ENCODE measurements at regions not wholly inside any gene's neighbourhood (a gene's known extent, or its start where the extent isn't known, plus 50 kb on each side); places are given as distances from the start of the nearest gene placed in this dataset.

GRCh38 chrX:140292188-140292587, 212.7 kb downstream of the SOX3 start:
- ChIA-PET CTCF (no interaction called here), POLR2A (no interaction called here)
- Histone ChIP-seq H3K9me3 (replicated peaks; ENCODE audit: control insufficient read depth, insufficient read depth, low read length) (no peaks in the 10 kb centered on the region), H3K27ac (ENCODE audit: insufficient read depth, low read depth, low read length) (no peak overlapping the region), H3K36me3 (ENCODE audit: control insufficient read depth in 2 of 2, extremely low read depth in 1 of 2, insufficient read depth in 2 of 2, low read length in 2 of 2) (no peaks in the 10 kb centered on the region), H3K79me2 (ENCODE audit: control insufficient read depth, insufficient read depth, low read length) (no peaks in the 10 kb centered on the region), H3K4me1 (ENCODE audit: control insufficient read depth, extremely low read depth, insufficient read depth, low read length) (no peaks in the 10 kb centered on the region), H2AFZ (ENCODE audit: low read depth, low read length) (no peak overlapping the region), H3K9me1 (replicated peaks; ENCODE audit: control insufficient read depth, extremely low read depth, insufficient read depth, low read length) (no peaks in the 10 kb centered on the region), H3K4me2 (ENCODE audit: insufficient read depth, low read length) (no peak overlapping the region), H3K27me3 (ENCODE audit: control insufficient read depth in 2 of 2, insufficient read depth in 2 of 2, low read length in 2 of 2) (no peaks in the 10 kb centered on the region), H3K4me3 (replicated peaks in 1 of 3; ENCODE audit: insufficient read depth in 1 of 3, low read depth in 1 of 3, low read length in 3 of 3) (no peak overlapping the region), H3K9ac (replicated peaks; ENCODE audit: extremely low read depth, insufficient read depth, low read length) (no peak overlapping the region), H4K20me1 (replicated peaks; ENCODE audit: control insufficient read depth, extremely low read depth, insufficient read depth, low read length) (no peaks in the 10 kb centered on the region)
- BruUV-seq (replicated peaks), result no TSS peak
- dilution Hi-C loops (cut with MboI; ENCODE audit: extremely low pct_ligation_motif_present, low sequenced_read_pairs) (no loop called here), intact Hi-C loops (cut with micrococcal nuclease) (no loop called here)
- DNase-seq (ENCODE audit: low read depth, low spot score), result no peak
- FAIRE-seq, result no peak
- no peak for TF ChIP-seq FOS (IDR thresholded peaks at IDR 0.05; ENCODE audit: borderline replicate concordance, insufficient read depth, low read length)
- TF ChIP-seq MAX (IDR thresholded peaks at IDR 0.05; ENCODE audit: insufficient read depth, insufficient read length), result no peak
- no peak for TF ChIP-seq MYC (IDR thresholded peaks at IDR 0.05; ENCODE audit: low read depth, low read length)
- no peak for TF ChIP-seq POLR2AphosphoS5 (IDR thresholded peaks at IDR 0.05; ENCODE audit: insufficient read depth, low read depth, low read length)
- no peak for TF ChIP-seq POLR2A (IDR thresholded peaks at IDR 0.05; ENCODE audit: low read depth, low read length)
- TF ChIP-seq GATA2 (IDR thresholded peaks at IDR 0.05; ENCODE audit: insufficient read depth, insufficient read length, low read depth, low read length), result no peak
- TF ChIP-seq EZH2 (IDR thresholded peaks at IDR 0.05; ENCODE audit: borderline replicate concordance, low read depth, low read length, severe bottlenecking), result no peak
- TF ChIP-seq, protein P1, sequence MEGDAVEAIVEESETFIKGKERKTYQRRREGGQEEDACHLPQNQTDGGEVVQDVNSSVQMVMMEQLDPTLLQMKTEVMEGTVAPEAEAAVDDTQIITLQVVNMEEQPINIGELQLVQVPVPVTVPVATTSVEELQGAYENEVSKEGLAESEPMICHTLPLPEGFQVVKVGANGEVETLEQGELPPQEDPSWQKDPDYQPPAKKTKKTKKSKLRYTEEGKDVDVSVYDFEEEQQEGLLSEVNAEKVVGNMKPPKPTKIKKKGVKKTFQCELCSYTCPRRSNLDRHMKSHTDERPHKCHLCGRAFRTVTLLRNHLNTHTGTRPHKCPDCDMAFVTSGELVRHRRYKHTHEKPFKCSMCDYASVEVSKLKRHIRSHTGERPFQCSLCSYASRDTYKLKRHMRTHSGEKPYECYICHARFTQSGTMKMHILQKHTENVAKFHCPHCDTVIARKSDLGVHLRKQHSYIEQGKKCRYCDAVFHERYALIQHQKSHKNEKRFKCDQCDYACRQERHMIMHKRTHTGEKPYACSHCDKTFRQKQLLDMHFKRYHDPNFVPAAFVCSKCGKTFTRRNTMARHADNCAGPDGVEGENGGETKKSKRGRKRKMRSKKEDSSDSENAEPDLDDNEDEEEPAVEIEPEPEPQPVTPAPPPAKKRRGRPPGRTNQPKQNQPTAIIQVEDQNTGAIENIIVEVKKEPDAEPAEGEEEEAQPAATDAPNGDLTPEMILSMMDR (IDR thresholded peaks at IDR 0.05; ENCODE audit: extremely low read depth in 1 of 2, insufficient read depth in 1 of 2, low read depth in 1 of 2, low read length in 2 of 2), result no peak
- no peak for TF ChIP-seq JUN (IDR thresholded peaks at IDR 0.05; ENCODE audit: borderline replicate concordance, insufficient read depth, insufficient read length, low read depth)

Measured in endothelial cell of umbilical vein (primary cell).